ENCODE measurements at regions not wholly inside any gene's neighbourhood (a gene's known extent, or its start where the extent isn't known, plus 50 kb on each side); places are given as distances from the start of the nearest gene placed in this dataset.

- H4K20me1 ChIP-seq (ENCODE audit: insufficient read depth, low read length), result no peaks in the 10 kb centered on the region
- H3K27ac ChIP-seq (ENCODE audit: low read depth, low read length), result peak overlapping the region; percentile 97
- H3K36me3 ChIP-seq (ENCODE audit: insufficient read depth, low read length), result no peaks in the 10 kb centered on the region
- H3K27me3 ChIP-seq (ENCODE audit: insufficient read depth, low read length), result no peaks in the 10 kb centered on the region
- peaks cover 100% of the 10 kb centered on the region for H3K79me2 ChIP-seq (ENCODE audit: insufficient read depth, low read length)
- H3K4me2 ChIP-seq (ENCODE audit: insufficient read depth, low read length), result peak overlapping the region; percentile 100
- H2AFZ ChIP-seq (ENCODE audit: low read length), result no peak overlapping the region
- H3K9me3 ChIP-seq (ENCODE audit: low read depth, low read length), result no peaks in the 10 kb centered on the region
- peak overlapping the region; percentile 77 for H3K4me3 ChIP-seq (ENCODE audit: insufficient read depth, low read length)
- TF ChIP-seq, protein P1, sequence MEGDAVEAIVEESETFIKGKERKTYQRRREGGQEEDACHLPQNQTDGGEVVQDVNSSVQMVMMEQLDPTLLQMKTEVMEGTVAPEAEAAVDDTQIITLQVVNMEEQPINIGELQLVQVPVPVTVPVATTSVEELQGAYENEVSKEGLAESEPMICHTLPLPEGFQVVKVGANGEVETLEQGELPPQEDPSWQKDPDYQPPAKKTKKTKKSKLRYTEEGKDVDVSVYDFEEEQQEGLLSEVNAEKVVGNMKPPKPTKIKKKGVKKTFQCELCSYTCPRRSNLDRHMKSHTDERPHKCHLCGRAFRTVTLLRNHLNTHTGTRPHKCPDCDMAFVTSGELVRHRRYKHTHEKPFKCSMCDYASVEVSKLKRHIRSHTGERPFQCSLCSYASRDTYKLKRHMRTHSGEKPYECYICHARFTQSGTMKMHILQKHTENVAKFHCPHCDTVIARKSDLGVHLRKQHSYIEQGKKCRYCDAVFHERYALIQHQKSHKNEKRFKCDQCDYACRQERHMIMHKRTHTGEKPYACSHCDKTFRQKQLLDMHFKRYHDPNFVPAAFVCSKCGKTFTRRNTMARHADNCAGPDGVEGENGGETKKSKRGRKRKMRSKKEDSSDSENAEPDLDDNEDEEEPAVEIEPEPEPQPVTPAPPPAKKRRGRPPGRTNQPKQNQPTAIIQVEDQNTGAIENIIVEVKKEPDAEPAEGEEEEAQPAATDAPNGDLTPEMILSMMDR (IDR thresholded peaks at IDR 0.05; ENCODE audit: extremely low read depth, low read depth, low read length), result no peak
- H3K4me1 ChIP-seq (ENCODE audit: insufficient read depth, low read length), result peaks cover 80% of the 10 kb centered on the region
- DNase-seq (ENCODE audit: insufficient read length, low spot score, missing footprints), result peak; percentile 95
Observed at GRCh38 chr22:46064228-46064965, 85.9 kb upstream of the PPARA start.

DNA sequence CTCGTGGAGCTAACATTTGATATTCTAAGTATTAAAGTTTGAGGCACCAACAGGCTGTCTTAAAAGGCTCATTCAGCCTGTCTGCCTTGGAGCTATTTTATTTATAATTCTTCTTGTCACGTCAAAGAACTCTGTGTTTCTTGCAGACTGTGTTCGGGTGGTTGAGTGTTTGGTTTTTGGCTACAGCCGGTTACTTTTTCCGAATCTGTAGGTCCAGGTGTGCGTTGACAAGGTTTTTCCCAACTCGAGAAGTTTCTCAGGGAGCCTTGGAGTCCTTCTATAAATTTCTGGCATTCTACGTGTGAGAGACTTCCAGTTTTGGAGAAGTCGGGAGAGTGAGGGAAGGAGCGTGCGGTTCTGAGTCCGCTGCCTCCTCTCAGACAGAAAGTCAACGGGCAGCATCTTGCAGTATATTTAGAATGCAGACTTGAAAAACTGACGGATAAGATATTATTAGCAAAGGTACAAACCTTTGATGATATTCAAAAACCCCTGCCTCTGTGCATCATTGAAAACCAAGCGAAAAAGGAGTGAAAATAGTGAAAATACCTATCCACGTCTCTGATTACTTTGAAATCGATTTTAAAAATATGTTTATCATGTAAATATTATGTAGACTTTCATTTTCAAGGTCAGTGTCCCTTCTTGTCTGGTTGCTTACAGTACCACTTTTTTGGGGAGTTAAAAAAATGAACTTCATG lies 85.2 kb upstream of the PPARA start:
- H3K4me3 ChIP-seq (ENCODE audit: insufficient read depth, low read length), result peak overlapping the region; percentile 77
- DNase-seq (ENCODE audit: insufficient read length, low spot score, missing footprints), result peak; percentile 87
- peak overlapping the region; percentile 100 for H3K4me2 ChIP-seq (ENCODE audit: insufficient read depth, low read length)
- no peaks in the 10 kb centered on the region for H3K36me3 ChIP-seq (ENCODE audit: insufficient read depth, low read length)
- TF ChIP-seq, protein P1 (IDR thresholded peaks at IDR 0.05; ENCODE audit: extremely low read depth, low read depth, low read length), result no peak
- H4K20me1 ChIP-seq (ENCODE audit: insufficient read depth, low read length), result no peaks in the 10 kb centered on the region
- no peaks in the 10 kb centered on the region for H3K27me3 ChIP-seq (ENCODE audit: insufficient read depth, low read length)
- peaks cover 78% of the 10 kb centered on the region for H3K4me1 ChIP-seq (ENCODE audit: insufficient read depth, low read length)
- no peaks in the 10 kb centered on the region for H3K9me3 ChIP-seq (ENCODE audit: low read depth, low read length)
- no peak overlapping the region for H2AFZ ChIP-seq (ENCODE audit: low read length)
- H3K79me2 ChIP-seq (ENCODE audit: insufficient read depth, low read length), result peaks cover 100% of the 10 kb centered on the region
- H3K27ac ChIP-seq (ENCODE audit: low read depth, low read length), result peak overlapping the region; percentile 97

DNA sequence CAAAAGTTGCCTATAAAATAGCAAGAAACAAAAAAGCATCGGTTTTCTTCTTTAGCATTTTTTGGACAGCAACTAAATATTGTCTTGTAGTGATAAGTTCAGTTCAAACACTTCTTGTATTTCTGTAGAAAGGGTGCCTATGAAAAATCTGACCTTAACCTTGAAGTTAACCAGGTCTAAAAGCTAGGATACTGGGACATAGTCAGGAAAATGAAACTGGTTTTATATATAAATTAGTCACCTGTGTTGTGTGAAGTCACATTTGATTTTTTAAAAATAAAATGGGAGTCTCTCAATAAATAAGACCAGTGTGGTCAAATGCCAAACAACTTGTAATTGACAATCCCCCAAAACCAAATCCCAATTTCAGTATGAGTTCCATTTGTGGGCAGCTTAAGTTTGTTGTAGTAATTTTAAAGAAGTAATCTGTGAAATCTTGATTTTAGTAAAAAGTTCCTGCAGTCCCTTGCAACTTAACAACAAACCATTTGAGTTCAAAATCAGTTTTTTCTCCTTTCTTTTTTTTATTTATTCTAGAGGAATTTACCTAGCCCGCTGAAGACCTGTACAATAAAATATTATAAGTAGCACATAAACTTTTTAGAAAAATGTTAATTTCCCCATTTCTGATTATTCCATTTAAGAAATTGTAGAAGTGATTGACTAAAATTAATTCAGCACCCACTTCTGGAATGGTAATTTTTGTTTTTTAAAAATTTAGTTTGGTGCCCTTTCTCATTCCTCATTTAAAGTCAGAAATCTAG lies 84.5 kb upstream of the PPARA start:
- Histone ChIP-seq H3K27me3 (ENCODE audit: insufficient read depth, low read length) (no peaks in the 10 kb centered on the region), H3K4me3 (ENCODE audit: insufficient read depth, low read length) (peak overlapping the region; percentile 77), H2AFZ (ENCODE audit: low read length) (no peak overlapping the region), H4K20me1 (ENCODE audit: insufficient read depth, low read length) (no peaks in the 10 kb centered on the region), H3K9me3 (ENCODE audit: low read depth, low read length) (no peaks in the 10 kb centered on the region), H3K4me1 (ENCODE audit: insufficient read depth, low read length) (peaks cover 72% of the 10 kb centered on the region), H3K36me3 (ENCODE audit: insufficient read depth, low read length) (no peaks in the 10 kb centered on the region), H3K4me2 (ENCODE audit: insufficient read depth, low read length) (peak overlapping the region; percentile 100), H3K79me2 (ENCODE audit: insufficient read depth, low read length) (peaks cover 99% of the 10 kb centered on the region), H3K27ac (ENCODE audit: low read depth, low read length) (peak overlapping the region; percentile 97)
- TF ChIP-seq, protein P1 (IDR thresholded peaks at IDR 0.05; ENCODE audit: extremely low read depth, low read depth, low read length), result no peak
- DNase-seq (ENCODE audit: insufficient read length, low spot score, missing footprints), result no peak

All from osteoblast (primary cell).